RWPE2 (cell line): ENCODE measurements at regions not wholly inside any gene's neighbourhood (a gene's known extent, or its start where the extent isn't known, plus 50 kb on each side); places are given as distances from the start of the nearest gene placed in this dataset.

ENCODE experiments used
- ATAC-seq: fragments of 200-7000 bp; cut with Tn5 transposase; 3 replicates; pipeline ENCODE4 v1.9.1; 2021; ENCODE audit warnings: low read depth
- DNase-seq: peaks from one replicate; pipeline ENCODE4 v3.0.0-alpha.2; 2020; ENCODE audit warnings: low spot score
- H3K27ac ChIP-seq: fragments of 450-650 bp; 2 replicates; pipeline ENCODE4 v1.5.1; 2017; ENCODE audit warnings: mild to moderate bottlenecking; ENCODE audit not compliant: poor library complexity, severe bottlenecking
- H3K27me3 ChIP-seq: fragments of 250-450 bp; sonication (Bioruptor Pico); 2 replicates; pipeline ENCODE4 v1.5.1; 2021; ENCODE audit warnings: mild to moderate bottlenecking, moderate library complexity; ENCODE audit not compliant: insufficient read depth, poor library complexity, severe bottlenecking
- H3K36me3 ChIP-seq: fragments of 250-450 bp; sonication (Bioruptor Pico); 2 replicates; pipeline ENCODE4 v1.5.1; 2020; ENCODE audit warnings: low read depth, mild to moderate bottlenecking, moderate library complexity
- H3K4me1 ChIP-seq: fragments of 250-450 bp; sonication (Bioruptor Pico); 2 replicates; pipeline ENCODE4 v1.5.1; 2021; ENCODE audit warnings: mild to moderate bottlenecking, moderate library complexity; ENCODE audit not compliant: insufficient read depth, poor library complexity, severe bottlenecking
- H3K4me3 ChIP-seq: fragments of 250-450 bp; sonication (Bioruptor Pico); 2 replicates; pipeline ENCODE4 v1.5.1; 2021; ENCODE audit warnings: mild to moderate bottlenecking, moderate library complexity; ENCODE audit not compliant: severe bottlenecking
- H3K9me3 ChIP-seq: fragments of 250-450 bp; sonication (Bioruptor Pico); 2 replicates; pipeline ENCODE4 v1.5.1; 2021; ENCODE audit warnings: mild to moderate bottlenecking, moderate library complexity; ENCODE audit not compliant: severe bottlenecking
- CTCF ChIP-seq: fragments of 450-650 bp; IDR thresholded peaks from one replicate; pipeline ENCODE4 v1.5.1; 2017; ENCODE audit warnings: mild to moderate bottlenecking, moderate library complexity; ENCODE audit not compliant: poor library complexity, severe bottlenecking

- DNase-seq (no peak), ATAC-seq (no peak)
- no peak for TF ChIP-seq CTCF
- Histone ChIP-seq H3K27me3 (no peaks in the 10 kb centered on the region), H3K4me1 (no peaks in the 10 kb centered on the region), H3K27ac (no peak overlapping the region), H3K9me3 (no peaks in the 10 kb centered on the region), H3K4me3 (no peak overlapping the region), H3K36me3 (no peaks in the 10 kb centered on the region)
Observed at GRCh38 chr7:26051021-26051420, 101.0 kb upstream of the NFE2L3 start.

- no peaks in the 10 kb centered on the region for H3K9me3 ChIP-seq
- no peak overlapping the region for H3K4me3 ChIP-seq
- H3K27me3 ChIP-seq = no peaks in the 10 kb centered on the region
- no peak for TF ChIP-seq CTCF
- DNase-seq (no peak), ATAC-seq (peak; percentile 72)
- no peak overlapping the region for H3K27ac ChIP-seq
- H3K36me3 ChIP-seq = no peaks in the 10 kb centered on the region
- no peaks in the 10 kb centered on the region for H3K4me1 ChIP-seq
Observed at GRCh38 chr7:26052706-26053105, 99.3 kb upstream of the NFE2L3 start.

- Histone ChIP-seq H3K36me3 (no peaks in the 10 kb centered on the region), H3K27me3 (no peaks in the 10 kb centered on the region), H3K9me3 (no peaks in the 10 kb centered on the region), H3K27ac (no peak overlapping the region), H3K4me3 (no peak overlapping the region), H3K4me1 (no peaks in the 10 kb centered on the region)
- DNase-seq (no peak), ATAC-seq (no peak)
- TF ChIP-seq CTCF = no peak
Observed at GRCh38 chr7:26054386-26054785, 97.6 kb upstream of the NFE2L3 start.

- no peaks in the 10 kb centered on the region for H3K4me1 ChIP-seq
- TF ChIP-seq CTCF = no peak
- no peaks in the 10 kb centered on the region for H3K9me3 ChIP-seq
- H3K36me3 ChIP-seq = no peaks in the 10 kb centered on the region
- DNase-seq (no peak), ATAC-seq (no peak)
- no peaks in the 10 kb centered on the region for H3K27me3 ChIP-seq
- H3K27ac ChIP-seq = no peak overlapping the region
- H3K4me3 ChIP-seq = no peak overlapping the region
Observed at GRCh38 chr7:26055241-26055640, 96.8 kb upstream of the NFE2L3 start.

GRCh38 chr7:26060733-26061677 is 91.0 kb upstream of the NFE2L3 start:
- no peak for TF ChIP-seq CTCF
- Histone ChIP-seq H3K27ac (no peak overlapping the region), H3K4me1 (no peaks in the 10 kb centered on the region), H3K9me3 (no peaks in the 10 kb centered on the region), H3K4me3 (no peak overlapping the region), H3K27me3 (no peaks in the 10 kb centered on the region), H3K36me3 (no peaks in the 10 kb centered on the region)
- ATAC-seq = no peak
- DNase-seq = no peak
